ENCODE measurements at regions not wholly inside any gene's neighbourhood (a gene's known extent, or its start where the extent isn't known, plus 50 kb on each side); places are given as distances from the start of the nearest gene placed in this dataset.

DNA sequence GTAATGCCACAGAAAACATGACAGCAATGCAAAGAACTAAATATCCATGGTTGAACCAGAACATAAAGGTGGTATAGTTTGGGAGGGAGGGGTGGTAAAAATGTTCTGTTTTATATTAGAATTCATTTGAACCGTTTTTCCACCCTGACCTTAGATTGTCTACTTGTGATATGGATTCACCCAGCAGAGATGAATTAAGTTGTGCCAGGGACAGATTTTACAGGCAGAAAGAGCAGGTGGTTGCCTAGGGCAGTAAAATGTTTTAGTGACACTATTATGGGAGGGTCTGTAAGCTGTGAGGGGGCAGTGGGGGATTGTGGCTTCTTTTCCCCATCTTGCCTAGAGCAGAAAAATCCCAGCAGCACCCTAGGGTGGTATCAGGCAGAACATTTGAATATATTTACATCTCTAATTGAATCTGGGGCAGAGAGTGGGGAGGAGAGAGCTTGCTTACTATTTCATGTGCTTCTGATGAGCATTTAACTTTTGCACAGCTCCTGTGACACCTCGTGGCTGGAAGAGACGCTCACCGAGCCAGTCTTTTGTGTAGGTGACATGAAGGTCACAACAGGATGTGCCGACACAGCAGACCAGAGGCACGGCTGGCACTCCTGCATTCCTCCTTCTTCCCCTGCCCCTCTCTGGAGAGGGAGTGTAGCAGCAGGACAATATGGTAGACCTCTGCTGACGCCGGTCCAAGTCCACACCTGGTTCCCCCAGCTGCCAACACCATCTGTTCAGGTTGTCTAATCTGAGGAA lies 452.3 kb downstream of the IRS2 start:
- Histone ChIP-seq H3K4me3 (ENCODE audit: low read depth in 1 of 2, low read length in 1 of 2) (no peak overlapping the region), H3K36me3 (no peaks in the 10 kb centered on the region), H3K27me3 (no peaks in the 10 kb centered on the region), H3K9me3 (no peaks in the 10 kb centered on the region), H3K4me1 (ENCODE audit: control insufficient read depth in 1 of 2, insufficient read depth in 1 of 2, low read depth in 1 of 2, low read length in 1 of 2) (no peaks in the 10 kb centered on the region), H3K27ac (no peak overlapping the region)
- TF ChIP-seq, protein P1, sequence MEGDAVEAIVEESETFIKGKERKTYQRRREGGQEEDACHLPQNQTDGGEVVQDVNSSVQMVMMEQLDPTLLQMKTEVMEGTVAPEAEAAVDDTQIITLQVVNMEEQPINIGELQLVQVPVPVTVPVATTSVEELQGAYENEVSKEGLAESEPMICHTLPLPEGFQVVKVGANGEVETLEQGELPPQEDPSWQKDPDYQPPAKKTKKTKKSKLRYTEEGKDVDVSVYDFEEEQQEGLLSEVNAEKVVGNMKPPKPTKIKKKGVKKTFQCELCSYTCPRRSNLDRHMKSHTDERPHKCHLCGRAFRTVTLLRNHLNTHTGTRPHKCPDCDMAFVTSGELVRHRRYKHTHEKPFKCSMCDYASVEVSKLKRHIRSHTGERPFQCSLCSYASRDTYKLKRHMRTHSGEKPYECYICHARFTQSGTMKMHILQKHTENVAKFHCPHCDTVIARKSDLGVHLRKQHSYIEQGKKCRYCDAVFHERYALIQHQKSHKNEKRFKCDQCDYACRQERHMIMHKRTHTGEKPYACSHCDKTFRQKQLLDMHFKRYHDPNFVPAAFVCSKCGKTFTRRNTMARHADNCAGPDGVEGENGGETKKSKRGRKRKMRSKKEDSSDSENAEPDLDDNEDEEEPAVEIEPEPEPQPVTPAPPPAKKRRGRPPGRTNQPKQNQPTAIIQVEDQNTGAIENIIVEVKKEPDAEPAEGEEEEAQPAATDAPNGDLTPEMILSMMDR (IDR thresholded peaks at IDR 0.05): no peak

DNA sequence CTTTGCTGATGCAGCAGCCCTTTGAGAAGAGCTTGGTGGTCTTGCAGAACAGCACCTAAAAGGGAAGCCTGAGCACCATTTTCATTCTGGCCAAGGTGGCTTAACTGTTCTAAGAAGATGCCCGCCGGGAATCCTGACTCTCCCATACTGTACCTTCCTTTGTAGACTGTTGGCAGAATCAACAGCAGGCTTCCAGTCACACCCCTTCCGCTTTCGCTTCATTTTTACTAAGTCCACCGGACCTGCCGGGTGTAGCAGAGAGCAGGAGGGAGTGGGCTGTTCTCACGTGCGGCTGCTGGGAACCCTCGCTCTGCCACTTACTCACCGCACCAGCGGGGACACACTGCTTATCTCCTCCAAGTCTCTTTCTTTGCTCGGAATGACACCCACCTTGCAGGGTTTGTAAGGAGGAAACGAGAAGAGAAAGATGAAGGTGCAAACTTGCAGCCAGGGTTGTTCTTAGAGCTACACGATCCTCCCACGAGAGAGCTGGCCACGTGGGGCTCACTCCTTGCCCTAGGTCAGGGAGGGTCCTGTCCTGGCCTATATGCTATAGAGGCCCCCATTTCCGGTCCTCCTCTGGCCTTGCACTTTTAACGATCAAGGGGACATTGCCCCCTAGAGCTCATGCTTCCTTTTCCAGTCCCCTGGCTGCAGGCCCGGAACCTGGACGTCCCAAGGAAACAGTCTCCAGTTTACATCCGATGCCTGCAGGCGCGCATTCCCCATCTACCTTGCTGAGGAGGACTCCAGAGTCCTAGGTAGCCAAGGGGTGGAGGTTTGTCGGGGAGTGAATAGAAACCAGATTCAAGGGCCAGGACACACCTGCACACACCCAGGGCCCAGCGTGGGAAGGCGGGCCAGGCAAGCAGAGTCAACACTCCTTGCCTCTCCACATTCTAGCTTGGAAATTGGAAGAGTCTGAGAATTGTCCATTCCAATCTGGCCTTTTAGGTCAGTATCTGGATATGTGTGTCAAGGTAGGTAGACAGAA lies 453.6 kb downstream of the IRS2 start:
- H3K27ac ChIP-seq: no peak overlapping the region
- no peaks in the 10 kb centered on the region for H3K27me3 ChIP-seq
- no peaks in the 10 kb centered on the region for H3K4me1 ChIP-seq (ENCODE audit: control insufficient read depth in 1 of 2, insufficient read depth in 1 of 2, low read depth in 1 of 2, low read length in 1 of 2)
- no peak overlapping the region for H3K4me3 ChIP-seq (ENCODE audit: low read depth in 1 of 2, low read length in 1 of 2)
- H3K36me3 ChIP-seq: no peaks in the 10 kb centered on the region
- TF ChIP-seq, protein P1 (IDR thresholded peaks at IDR 0.05): no peak
- H3K9me3 ChIP-seq: no peaks in the 10 kb centered on the region

DNA sequence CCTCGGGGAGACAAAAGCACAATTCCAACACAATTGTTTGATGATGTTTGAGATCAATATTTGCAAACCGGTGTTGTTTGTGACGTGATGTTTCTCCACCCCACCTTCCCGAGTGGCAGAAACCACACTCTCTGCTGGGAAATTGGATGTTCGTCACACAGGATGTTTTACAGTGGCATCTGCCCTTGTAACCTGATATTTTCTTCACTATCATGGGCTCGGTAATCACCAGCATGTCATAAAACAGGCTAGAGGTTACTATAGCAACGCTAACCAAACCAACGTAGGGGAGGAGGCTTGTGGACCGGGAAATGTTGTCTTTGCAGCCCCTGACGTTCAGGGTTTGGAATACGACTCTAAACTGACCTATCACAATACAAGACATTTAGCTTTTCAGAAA lies 454.5 kb downstream of the IRS2 start:
- TF ChIP-seq, protein P1 (IDR thresholded peaks at IDR 0.05): no peak
- Histone ChIP-seq H3K27me3 (no peaks in the 10 kb centered on the region), H3K9me3 (no peaks in the 10 kb centered on the region), H3K4me3 (ENCODE audit: low read depth in 1 of 2, low read length in 1 of 2) (no peak overlapping the region), H3K27ac (no peak overlapping the region), H3K36me3 (no peaks in the 10 kb centered on the region), H3K4me1 (ENCODE audit: control insufficient read depth in 1 of 2, insufficient read depth in 1 of 2, low read depth in 1 of 2, low read length in 1 of 2) (no peaks in the 10 kb centered on the region)

DNA sequence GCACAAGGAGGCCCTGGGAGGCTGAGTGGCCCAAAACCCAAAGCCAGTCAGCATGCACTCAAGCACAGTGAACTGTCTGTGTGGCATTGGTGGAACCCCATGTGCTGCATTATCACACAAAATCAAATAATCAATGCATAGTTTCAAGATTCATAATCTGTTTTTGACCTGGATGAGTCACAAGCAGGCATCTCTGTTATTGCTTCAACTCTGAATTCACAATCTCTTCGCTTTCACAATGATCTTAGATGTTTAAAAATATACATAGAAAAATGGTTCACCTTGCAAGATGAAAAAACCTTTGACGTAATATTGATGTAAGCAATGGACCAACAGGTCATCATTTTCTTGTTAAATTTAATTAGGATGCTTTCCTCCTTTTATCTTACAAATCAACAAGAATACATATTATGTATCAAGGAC lies 455.4 kb downstream of the IRS2 start:
- H3K4me1 ChIP-seq (ENCODE audit: control insufficient read depth in 1 of 2, insufficient read depth in 1 of 2, low read depth in 1 of 2, low read length in 1 of 2): no peaks in the 10 kb centered on the region
- H3K27ac ChIP-seq: no peak overlapping the region
- no peak overlapping the region for H3K4me3 ChIP-seq (ENCODE audit: low read depth in 1 of 2, low read length in 1 of 2)
- H3K36me3 ChIP-seq: no peaks in the 10 kb centered on the region
- H3K27me3 ChIP-seq: no peaks in the 10 kb centered on the region
- TF ChIP-seq, protein P1 (IDR thresholded peaks at IDR 0.05): no peak
- no peaks in the 10 kb centered on the region for H3K9me3 ChIP-seq

DNA sequence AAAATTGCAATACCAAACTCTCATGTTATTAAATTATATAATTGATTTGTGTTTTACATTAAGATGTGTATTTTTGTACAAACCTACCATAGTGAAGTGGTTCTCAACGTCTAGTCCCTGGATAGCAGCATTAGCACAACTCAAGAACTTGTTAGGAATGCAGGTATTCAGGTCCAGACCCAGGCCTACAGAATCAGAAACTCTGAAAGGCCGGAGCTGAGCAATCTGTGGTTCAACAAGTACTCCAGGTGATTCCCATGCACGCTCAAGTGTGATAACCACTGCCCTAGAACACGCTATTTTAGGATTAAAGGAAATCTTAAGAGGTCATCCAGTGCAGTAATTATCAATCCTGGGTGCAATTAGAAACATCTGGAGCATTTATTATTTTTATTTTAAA lies 456.3 kb downstream of the IRS2 start:
- Histone ChIP-seq H3K4me1 (ENCODE audit: control insufficient read depth in 1 of 2, insufficient read depth in 1 of 2, low read depth in 1 of 2, low read length in 1 of 2) (no peaks in the 10 kb centered on the region), H3K9me3 (no peaks in the 10 kb centered on the region), H3K27ac (no peak overlapping the region), H3K36me3 (no peaks in the 10 kb centered on the region), H3K27me3 (no peaks in the 10 kb centered on the region), H3K4me3 (ENCODE audit: low read depth in 1 of 2, low read length in 1 of 2) (no peak overlapping the region)
- TF ChIP-seq, protein P1 (IDR thresholded peaks at IDR 0.05): no peak

Data from neutrophil (primary cell).